Retinal pigment epithelial cell (primary cell): ENCODE measurements at regions not wholly inside any gene's neighbourhood (a gene's known extent, or its start where the extent isn't known, plus 50 kb on each side); places are given as distances from the start of the nearest gene placed in this dataset.

Source experiments
- DNase-seq: peaks from one replicate; pipeline ENCODE4 v3.0.0-alpha.2; 2010; ENCODE audit warnings: low read depth
- H3K4me3 ChIP-seq: 2 replicates; pipeline ENCODE4 v1.5.1; 2011; ENCODE audit warnings: mild to moderate bottlenecking, low read length, control low read depth, moderate library complexity
- TF ChIP-seq, protein P1 (sequence below): conservative IDR thresholded peaks from 2 replicates; pipeline ENCODE4 v1.5.1; 2011; ENCODE audit warnings: low read depth, low read length, control low read depth, inconsistent platforms

DNA sequence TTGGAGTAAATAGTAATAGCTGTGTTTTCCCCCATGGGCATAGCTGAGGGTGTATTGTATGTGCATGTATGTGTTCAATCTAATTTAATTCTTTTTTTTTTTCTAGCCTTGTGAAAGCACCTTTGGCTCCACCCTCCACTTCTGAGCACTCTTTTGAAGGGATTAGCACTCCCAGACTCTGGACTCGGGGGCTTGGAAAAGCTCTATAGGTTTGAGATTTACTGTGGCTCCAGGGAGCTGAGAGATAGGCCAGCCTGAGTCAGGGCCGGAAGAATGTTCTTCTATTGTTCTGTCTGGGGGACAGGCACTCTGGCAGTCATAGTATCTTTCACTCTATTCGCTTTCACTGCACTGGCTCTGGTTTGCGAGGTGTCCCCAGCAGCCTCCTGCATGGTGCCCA lies 540.0 kb upstream of the TBX3 start:
- TF ChIP-seq, protein P1, sequence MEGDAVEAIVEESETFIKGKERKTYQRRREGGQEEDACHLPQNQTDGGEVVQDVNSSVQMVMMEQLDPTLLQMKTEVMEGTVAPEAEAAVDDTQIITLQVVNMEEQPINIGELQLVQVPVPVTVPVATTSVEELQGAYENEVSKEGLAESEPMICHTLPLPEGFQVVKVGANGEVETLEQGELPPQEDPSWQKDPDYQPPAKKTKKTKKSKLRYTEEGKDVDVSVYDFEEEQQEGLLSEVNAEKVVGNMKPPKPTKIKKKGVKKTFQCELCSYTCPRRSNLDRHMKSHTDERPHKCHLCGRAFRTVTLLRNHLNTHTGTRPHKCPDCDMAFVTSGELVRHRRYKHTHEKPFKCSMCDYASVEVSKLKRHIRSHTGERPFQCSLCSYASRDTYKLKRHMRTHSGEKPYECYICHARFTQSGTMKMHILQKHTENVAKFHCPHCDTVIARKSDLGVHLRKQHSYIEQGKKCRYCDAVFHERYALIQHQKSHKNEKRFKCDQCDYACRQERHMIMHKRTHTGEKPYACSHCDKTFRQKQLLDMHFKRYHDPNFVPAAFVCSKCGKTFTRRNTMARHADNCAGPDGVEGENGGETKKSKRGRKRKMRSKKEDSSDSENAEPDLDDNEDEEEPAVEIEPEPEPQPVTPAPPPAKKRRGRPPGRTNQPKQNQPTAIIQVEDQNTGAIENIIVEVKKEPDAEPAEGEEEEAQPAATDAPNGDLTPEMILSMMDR, result no peak
- DNase-seq, result no peak
- no peak overlapping the region for H3K4me3 ChIP-seq

DNA sequence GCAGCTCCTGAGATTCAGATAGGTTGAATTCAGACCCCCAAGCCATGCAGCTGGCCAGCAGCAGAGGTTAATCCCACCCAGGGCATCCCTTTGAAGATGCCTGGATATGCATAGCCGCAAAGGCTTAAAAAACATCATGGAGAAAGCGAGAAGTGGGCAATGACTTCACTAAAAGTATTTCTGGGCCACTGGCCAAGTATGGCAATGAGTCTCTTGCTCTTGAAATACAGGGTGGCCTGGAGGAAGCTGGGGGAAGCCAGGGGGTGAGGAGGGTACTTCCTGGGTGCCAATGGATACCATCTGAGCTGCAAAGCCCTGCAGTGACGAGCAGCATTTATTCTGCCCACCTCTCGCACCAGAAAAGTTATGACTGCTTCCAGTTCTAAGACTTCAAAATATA lies 539.3 kb upstream of the TBX3 start:
- TF ChIP-seq, protein P1, result no peak
- DNase-seq, result peak; percentile 71
- H3K4me3 ChIP-seq, result no peak overlapping the region

DNA sequence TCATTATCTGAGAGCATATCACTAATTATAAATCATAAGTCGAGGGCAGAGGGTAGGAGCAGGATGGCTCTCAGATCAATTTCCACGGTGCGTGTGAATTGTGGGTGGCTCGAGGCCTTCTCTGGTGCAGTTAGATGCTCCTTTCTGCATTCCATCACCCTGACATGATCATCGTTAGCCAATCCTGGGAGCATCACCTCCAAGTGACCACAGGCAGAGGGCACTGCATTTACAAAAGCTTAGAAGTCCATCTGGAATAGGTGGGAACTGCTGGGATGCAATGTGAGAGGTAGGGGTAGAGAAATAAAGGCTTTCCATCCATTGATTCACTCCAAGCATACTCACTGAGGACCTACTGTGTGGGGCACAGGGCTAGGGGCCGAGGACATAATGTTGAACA lies 538.2 kb upstream of the TBX3 start:
- TF ChIP-seq, protein P1, result no peak
- no peak overlapping the region for H3K4me3 ChIP-seq

DNA sequence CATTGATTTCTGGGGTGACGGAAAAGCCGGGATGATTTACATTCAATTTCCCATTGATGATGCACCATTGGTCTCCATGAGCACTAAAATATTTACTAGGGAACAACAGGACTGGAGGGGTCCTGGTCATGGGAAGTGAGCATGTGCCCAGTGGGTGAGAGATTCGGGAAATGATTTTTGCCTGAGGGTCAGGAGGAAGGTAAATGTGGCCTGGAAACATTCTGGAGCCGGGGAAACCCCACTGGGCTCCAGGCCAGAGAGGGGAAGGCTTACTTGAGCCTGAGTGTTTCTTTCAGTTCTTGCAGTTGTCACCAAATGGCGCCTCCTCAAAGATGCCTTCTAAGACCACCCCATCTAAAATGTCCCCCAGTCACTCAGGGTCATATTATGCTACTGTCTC lies 532.3 kb upstream of the TBX3 start:
- H3K4me3 ChIP-seq, result no peak overlapping the region
- no peak for DNase-seq
- TF ChIP-seq, protein P1, result no peak

More for the DNA sequence above, 538.2 kb upstream of the TBX3 start:
- no peak for DNase-seq

DNA sequence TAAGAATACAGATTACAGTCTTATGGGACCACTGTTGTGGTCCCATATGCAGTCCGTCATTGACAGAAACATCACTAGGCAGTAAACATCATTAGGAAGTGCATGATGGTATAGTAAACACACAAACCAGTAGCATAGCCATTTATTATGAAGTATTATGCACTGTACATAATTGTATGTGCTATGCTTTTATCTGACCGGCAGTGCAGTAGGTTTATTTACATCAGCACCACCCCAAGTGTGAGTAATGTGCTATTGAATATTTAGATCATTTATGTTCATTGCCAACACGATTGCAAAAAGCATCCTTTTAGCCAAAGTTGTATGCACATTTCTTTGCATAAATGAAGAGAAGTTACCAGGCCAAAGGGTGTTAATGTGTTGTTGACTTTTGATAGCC lies 531.6 kb upstream of the TBX3 start:
- no peak overlapping the region for H3K4me3 ChIP-seq
- TF ChIP-seq, protein P1, result no peak
- no peak for DNase-seq

DNA sequence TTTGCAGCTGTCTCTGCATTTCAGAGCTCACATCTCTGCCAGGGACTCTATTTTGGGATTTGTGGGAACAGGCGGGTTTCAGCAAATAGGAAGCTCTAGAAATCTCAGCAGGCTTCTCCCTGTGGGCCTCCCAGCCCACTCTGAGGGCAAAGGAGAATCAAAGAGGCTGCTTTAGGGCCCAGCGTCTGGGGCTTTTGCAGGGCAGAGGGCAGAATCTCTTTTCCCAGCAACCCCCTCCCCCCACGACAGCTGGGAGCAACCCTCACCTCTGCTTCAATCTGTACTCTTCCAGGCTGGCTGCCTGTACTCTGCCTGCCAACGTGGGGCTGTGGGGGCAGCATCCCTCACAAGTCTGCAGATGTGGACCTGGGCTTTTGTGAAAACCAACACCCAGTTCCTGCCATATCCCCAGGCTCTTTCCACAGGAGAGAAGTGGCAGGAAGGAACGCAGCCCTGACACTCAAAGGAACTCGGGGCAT lies 529.6 kb upstream of the TBX3 start:
- TF ChIP-seq, protein P1, result no peak
- H3K4me3 ChIP-seq, result no peak overlapping the region
- DNase-seq, result no peak

DNA sequence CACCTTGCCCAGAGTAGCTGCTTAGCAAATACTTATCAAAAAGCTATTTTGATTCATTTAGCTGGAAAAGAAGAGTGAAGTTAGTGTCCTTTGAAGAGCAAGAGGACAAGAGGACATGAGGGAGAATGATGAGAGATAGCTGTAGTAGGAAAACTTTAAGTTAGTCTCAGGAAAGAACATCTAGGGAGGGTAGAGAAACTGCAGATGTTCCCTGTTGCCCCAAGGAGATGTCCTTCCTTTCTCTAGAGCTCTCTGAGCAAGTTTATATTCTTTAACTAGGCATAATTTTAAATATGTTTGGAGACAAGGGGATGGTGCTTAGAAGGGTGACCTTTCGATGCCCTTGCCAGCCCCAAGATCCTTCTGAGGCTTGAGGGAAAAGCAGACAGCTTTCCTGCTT lies 529.1 kb upstream of the TBX3 start:
- DNase-seq, result no peak
- no peak overlapping the region for H3K4me3 ChIP-seq
- TF ChIP-seq, protein P1, result no peak
